Activated B cell treated with CpG ODN at 0.5 μM for 24 hours (primary cell): ENCODE measurements at regions not wholly inside any gene's neighbourhood (a gene's known extent, or its start where the extent isn't known, plus 50 kb on each side); places are given as distances from the start of the nearest gene placed in this dataset.

ENCODE experiments used
- ATAC-seq: fragments of 200-7000 bp; cut with Tn5 transposase; one replicate; pipeline ENCODE4 v1.10.0; 2021; ENCODE audit warnings: low read depth, mild to moderate bottlenecking, moderate library complexity
- CTCF ChIA-PET: fragments of 350-600 bp; sonication (Branson Sonifier 250); formaldehyde crosslinking; loops from one replicate; lab custom pipeline; 2021; ENCODE audit warnings: antibody characterized with exemption; lab: Charles Lee
- POLR2A ChIA-PET: fragments of 350-600 bp; sonication (Branson Sonifier 250); formaldehyde crosslinking; loops from one replicate; lab custom pipeline; 2021; ENCODE audit warnings: antibody characterized with exemption; lab: Charles Lee
- DNase-seq: peaks from one replicate; pipeline ENCODE4 v3.0.0; 2022
- H3K27ac Mint-ChIP-seq: one replicate; pipeline ENCODE4 v1.8.0; 2020; ENCODE audit warnings: mixed read lengths
- H3K27me3 Mint-ChIP-seq: one replicate; pipeline ENCODE4 v1.8.0; 2021; ENCODE audit warnings: mixed read lengths
- H3K36me3 Mint-ChIP-seq: one replicate; pipeline ENCODE4 v1.8.0; 2021; ENCODE audit warnings: low read depth, mixed read lengths
- H3K4me1 Mint-ChIP-seq: one replicate; pipeline ENCODE4 v1.8.0; 2021; ENCODE audit warnings: mixed read lengths
- H3K4me3 Mint-ChIP-seq: one replicate; pipeline ENCODE4 v1.8.0; 2020; ENCODE audit warnings: mild to moderate bottlenecking, mixed read lengths
- H3K9me3 Mint-ChIP-seq: one replicate; pipeline ENCODE4 v1.8.0; 2020; ENCODE audit warnings: mixed read lengths
- intact Hi-C: fragments of 100-400 bp; cut with micrococcal nuclease; formaldehyde crosslinking; loops from one replicate; pipeline ENCODE4 v1.15.1; 2024
- TF ChIP-seq, protein P1 (sequence below): fragments of 200-600 bp; IDR thresholded peaks from one replicate; pipeline ENCODE4 v1.8.0; 2022; ENCODE audit warnings: antibody characterized with exemption, mild to moderate bottlenecking

DNA sequence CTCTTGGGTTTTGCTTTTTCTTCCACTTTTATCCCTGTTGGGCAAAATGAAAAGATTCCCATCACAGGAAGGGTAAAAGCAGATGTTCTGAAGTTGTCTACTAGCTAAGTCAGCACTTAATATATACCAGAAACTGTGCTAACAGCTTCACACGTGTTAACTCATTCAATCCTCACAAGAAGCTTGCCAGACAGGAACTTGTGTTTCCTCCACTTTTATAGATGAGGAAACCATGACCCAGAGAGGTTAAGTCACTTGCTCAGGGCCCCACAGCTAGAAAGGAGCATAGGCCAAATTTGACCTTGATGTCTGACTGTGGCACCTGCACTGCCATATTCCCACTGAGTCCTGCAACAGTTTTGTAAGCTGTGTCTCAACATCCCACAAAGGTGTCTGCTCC lies 76.8 kb upstream of the EPC2 start:
- Mint-ChIP-seq H3K27ac (no peak overlapping the region), H3K4me1 (no peaks in the 10 kb centered on the region), H3K27me3 (peaks cover 2% of the 10 kb centered on the region), H3K36me3 (no peaks in the 10 kb centered on the region), H3K4me3 (no peak overlapping the region), H3K9me3 (no peaks in the 10 kb centered on the region)
- CTCF ChIA-PET, result no interaction called here
- TF ChIP-seq, protein P1, sequence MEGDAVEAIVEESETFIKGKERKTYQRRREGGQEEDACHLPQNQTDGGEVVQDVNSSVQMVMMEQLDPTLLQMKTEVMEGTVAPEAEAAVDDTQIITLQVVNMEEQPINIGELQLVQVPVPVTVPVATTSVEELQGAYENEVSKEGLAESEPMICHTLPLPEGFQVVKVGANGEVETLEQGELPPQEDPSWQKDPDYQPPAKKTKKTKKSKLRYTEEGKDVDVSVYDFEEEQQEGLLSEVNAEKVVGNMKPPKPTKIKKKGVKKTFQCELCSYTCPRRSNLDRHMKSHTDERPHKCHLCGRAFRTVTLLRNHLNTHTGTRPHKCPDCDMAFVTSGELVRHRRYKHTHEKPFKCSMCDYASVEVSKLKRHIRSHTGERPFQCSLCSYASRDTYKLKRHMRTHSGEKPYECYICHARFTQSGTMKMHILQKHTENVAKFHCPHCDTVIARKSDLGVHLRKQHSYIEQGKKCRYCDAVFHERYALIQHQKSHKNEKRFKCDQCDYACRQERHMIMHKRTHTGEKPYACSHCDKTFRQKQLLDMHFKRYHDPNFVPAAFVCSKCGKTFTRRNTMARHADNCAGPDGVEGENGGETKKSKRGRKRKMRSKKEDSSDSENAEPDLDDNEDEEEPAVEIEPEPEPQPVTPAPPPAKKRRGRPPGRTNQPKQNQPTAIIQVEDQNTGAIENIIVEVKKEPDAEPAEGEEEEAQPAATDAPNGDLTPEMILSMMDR, result no peak
- ATAC-seq, result no peak
- POLR2A ChIA-PET, result no interaction called here
- intact Hi-C loops, result no loop called here
- DNase-seq, result no peak

DNA sequence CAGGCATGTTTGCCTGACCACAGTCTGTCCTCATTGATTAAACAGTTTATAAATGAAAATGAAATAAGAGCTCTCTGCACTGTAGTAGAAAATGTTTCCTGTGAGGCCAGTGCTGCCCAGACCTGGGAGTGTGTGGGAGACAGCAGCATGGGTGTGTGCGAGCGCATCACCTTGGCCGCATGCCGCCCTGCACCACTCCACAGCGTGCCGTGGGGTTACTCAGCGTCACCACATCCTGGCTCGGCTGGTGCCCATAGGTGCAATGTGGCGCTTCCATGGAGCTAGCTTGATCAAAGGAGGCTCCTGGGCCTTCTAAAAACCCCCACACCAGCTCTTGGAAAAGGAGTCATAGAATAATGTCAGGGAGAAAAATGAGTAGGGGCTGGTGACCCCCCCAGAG lies 76.0 kb upstream of the EPC2 start:
- H3K4me1 Mint-ChIP-seq, result no peaks in the 10 kb centered on the region
- H3K27ac Mint-ChIP-seq, result no peak overlapping the region
- DNase-seq, result no peak
- intact Hi-C loops, result no loop called here
- H3K9me3 Mint-ChIP-seq, result no peaks in the 10 kb centered on the region
- no peaks in the 10 kb centered on the region for H3K36me3 Mint-ChIP-seq
- ChIA-PET POLR2A (no interaction called here), CTCF (interaction anchor here (0.8 kb wide), 1 partner anchor 75 kb away, joined by 3 read pairs; no protein-coding TSS in a partner anchor)
- peaks cover 2% of the 10 kb centered on the region for H3K27me3 Mint-ChIP-seq
- TF ChIP-seq, protein P1, result no peak
- no peak for ATAC-seq
- no peak overlapping the region for H3K4me3 Mint-ChIP-seq

DNA sequence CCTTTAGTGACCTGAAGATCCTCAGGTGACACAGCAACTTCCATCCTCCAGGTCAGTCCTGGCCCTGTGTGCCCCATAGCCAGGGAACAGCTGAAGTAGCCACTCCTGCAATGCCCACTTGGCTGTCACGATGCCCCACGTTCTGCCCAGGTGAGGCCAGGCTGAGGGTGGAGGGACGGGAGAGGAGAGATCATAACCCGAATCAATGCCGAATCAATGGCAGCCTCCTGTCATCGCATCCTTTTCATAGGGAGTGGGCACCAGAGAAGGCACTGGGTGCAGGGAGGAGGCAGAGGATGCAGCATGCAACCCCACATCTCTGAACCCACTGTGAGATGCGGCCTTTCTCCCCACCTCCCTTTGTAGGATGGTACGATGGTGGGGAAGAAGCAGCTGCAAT lies 75.3 kb upstream of the EPC2 start:
- intact Hi-C loops, result no loop called here
- ChIA-PET POLR2A (no interaction called here), CTCF (no interaction called here)
- no peak overlapping the region for H3K4me3 Mint-ChIP-seq
- TF ChIP-seq, protein P1, result no peak
- H3K27ac Mint-ChIP-seq, result no peak overlapping the region
- H3K9me3 Mint-ChIP-seq, result no peaks in the 10 kb centered on the region
- H3K36me3 Mint-ChIP-seq, result no peaks in the 10 kb centered on the region
- peaks cover 6% of the 10 kb centered on the region for H3K27me3 Mint-ChIP-seq
- DNase-seq (no peak), ATAC-seq (no peak)
- no peaks in the 10 kb centered on the region for H3K4me1 Mint-ChIP-seq

DNA sequence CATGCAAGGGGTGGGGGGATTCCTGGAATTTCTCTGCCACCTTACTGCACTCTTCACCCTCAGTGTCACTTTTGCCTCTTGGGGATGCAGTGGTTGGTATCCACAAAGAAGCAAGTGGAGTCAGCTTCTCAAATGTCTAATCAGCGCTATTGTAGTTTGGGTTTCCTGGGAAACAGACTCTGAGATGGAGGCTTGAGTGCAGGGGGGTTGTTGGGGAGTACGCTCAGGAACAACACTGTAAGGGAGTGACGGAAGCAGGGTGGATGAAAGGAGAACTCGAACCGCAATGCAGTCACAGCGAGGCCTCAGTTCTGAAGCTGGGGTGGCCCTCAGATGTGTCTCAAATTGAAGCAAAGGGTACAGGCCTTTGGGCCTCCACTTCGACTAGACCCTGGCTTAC lies 73.6 kb upstream of the EPC2 start:
- DNase-seq (no peak), ATAC-seq (no peak)
- intact Hi-C loops, result no loop called here
- Mint-ChIP-seq H3K27me3 (peaks cover 8% of the 10 kb centered on the region), H3K4me1 (no peaks in the 10 kb centered on the region), H3K36me3 (no peaks in the 10 kb centered on the region), H3K9me3 (no peaks in the 10 kb centered on the region), H3K27ac (no peak overlapping the region), H3K4me3 (no peak overlapping the region)
- TF ChIP-seq, protein P1, result no peak
- ChIA-PET POLR2A (no interaction called here), CTCF (no interaction called here)

DNA sequence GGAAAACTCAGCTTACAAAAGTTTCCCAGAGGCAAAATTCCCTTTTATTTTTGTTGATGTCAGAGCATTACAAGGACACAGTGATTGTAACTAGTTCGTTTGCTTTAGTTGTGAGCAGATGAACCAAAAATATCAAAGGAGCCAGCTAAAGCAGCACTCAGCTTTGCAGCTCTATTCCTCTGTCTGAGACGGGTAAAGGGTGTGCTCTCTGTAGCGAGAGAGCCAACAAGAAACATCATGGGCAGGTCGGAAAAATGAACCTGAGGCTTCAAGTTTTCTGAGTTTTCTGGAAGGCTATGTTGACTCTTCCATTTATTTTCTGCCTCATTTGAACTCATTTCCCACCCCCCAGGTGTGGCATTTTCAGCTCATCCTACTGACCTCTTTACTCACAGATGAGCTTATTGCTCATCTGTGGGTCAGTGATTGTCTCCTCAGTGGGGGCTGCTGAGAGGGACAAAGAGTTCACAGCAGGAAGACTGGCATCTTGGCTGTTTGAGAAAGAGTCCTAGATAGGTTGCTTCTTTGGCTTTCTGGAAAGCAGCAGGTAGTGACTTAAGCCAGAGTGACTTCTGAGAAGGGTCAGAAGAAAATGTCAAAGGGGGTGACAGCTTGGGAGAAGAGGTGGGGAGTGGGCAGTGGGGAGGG lies 66.6 kb upstream of the EPC2 start:
- Mint-ChIP-seq H3K4me3 (no peak overlapping the region), H3K4me1 (peaks cover under 1% of the 10 kb centered on the region), H3K36me3 (no peaks in the 10 kb centered on the region), H3K27me3 (peaks cover 18% of the 10 kb centered on the region), H3K9me3 (no peaks in the 10 kb centered on the region), H3K27ac (no peak overlapping the region)
- ChIA-PET POLR2A (no interaction called here), CTCF (no interaction called here)
- intact Hi-C loops, result no loop called here
- TF ChIP-seq, protein P1, result no peak
- DNase-seq (no peak), ATAC-seq (no peak)
